Activated naive CD4-positive, alpha-beta T cell treated with anti-CD3 and anti-CD28 coated beads, Interleukin-2, amount 50 U/mL, for 72 hours (primary cell): ENCODE measurements at regions not wholly inside any gene's neighbourhood (a gene's known extent, or its start where the extent isn't known, plus 50 kb on each side); places are given as distances from the start of the nearest gene placed in this dataset.

Experiments
- ATAC-seq, 2 donors: fragments of 150-1000 bp; cut with Tn5 transposase; 2 replicates each; pipeline ENCODE4 v1.10.0; 2021; ENCODE audit warnings: mild to moderate bottlenecking in 2 of 2, moderate library complexity in 2 of 2
- DNase-seq, 2 donors: peaks; one replicate each; pipeline ENCODE4 v3.0.0; 2021 to 2022; ENCODE audit warnings: low spot score in 2 of 2
- H3K27ac Mint-ChIP-seq, 2 donors: one replicate each; pipeline ENCODE4 v1.8.0; 2022; ENCODE audit warnings: mild to moderate bottlenecking in 2 of 2, mixed read lengths in 2 of 2
- H3K36me3 Mint-ChIP-seq, 2 donors: one replicate each; pipeline ENCODE4 v1.8.0; 2022; ENCODE audit warnings: mixed read lengths in 2 of 2
- H3K9me3 Mint-ChIP-seq, 2 donors: one replicate each; pipeline ENCODE4 v1.8.0; 2022; ENCODE audit warnings: mixed read lengths in 2 of 2

DNA sequence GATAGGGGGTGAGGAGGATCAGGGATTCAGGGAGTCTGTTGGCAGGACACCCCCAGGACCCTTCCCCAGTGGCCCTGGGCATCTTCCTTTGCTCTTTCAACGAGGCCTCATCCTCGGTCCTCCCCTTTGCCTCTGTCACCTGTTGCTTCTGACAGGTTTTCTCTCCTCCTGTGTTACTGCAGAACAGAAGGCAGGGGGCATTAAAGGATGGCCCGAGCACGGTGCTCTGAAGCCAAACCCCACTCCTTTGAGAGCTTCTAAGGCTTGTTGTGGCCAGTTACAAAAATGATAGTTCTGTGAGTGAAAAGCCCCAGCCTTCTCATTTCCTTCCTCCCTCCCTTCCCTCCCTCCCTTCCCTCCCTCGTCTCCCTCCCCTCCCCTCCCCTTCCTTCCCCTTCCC, 82.5 kb downstream of the THNSL2 start:
- Mint-ChIP-seq H3K9me3 (peaks cover 0 to 4% of the 10 kb centered on the region in 2 donors), H3K27ac (no peak overlapping the region), H3K36me3 (no peaks in the 10 kb centered on the region)
- DNase-seq (no peak), ATAC-seq (no peak)

DNA sequence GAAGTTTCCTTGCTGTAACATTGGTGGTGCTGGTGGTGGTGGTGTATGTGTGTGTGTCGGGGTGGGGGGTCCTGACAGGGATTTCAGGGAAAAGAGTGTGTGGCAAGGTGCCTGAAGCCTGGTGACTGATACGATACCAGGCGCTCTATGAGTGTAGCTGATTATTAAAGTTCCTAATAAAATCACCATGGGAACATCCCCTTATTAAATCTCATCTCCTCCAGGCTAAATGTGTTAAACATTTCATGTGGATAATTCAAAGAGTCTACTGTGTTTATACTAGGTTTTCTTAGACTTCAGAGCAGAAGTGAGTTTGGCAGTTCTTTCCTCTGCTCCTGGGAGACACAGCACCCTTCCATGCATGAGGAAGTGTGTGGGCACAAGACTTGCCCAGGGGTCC, 82.0 kb downstream of the THNSL2 start:
- no peak overlapping the region for H3K27ac Mint-ChIP-seq
- no peaks in the 10 kb centered on the region for H3K36me3 Mint-ChIP-seq
- H3K9me3 Mint-ChIP-seq = peaks cover 0 to 4% of the 10 kb centered on the region in 2 donors
- ATAC-seq (no peak), DNase-seq (no peak)

DNA sequence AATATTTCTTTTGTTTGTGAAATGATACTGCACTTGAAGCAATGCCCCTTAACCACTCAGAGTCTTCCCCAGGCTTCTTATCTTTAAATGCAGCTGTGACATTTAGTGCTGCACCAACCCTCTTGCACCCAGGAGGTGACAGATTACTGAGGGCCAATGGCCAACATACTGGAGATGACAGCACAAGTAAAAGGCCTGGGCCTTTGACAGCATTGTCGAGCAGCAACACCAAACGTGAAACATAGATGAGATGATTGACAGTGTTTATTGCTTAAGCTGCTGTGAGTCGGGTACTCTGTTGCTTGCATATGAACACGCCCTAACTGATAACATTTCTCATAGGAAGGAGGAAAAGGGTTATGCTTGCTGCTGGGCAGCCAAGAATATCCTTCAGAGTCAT, 80.3 kb downstream of the THNSL2 start:
- Mint-ChIP-seq H3K27ac (no peak overlapping the region), H3K36me3 (no peaks in the 10 kb centered on the region), H3K9me3 (no peaks in the 10 kb centered on the region)
- ATAC-seq (no peak), DNase-seq (no peak)

DNA sequence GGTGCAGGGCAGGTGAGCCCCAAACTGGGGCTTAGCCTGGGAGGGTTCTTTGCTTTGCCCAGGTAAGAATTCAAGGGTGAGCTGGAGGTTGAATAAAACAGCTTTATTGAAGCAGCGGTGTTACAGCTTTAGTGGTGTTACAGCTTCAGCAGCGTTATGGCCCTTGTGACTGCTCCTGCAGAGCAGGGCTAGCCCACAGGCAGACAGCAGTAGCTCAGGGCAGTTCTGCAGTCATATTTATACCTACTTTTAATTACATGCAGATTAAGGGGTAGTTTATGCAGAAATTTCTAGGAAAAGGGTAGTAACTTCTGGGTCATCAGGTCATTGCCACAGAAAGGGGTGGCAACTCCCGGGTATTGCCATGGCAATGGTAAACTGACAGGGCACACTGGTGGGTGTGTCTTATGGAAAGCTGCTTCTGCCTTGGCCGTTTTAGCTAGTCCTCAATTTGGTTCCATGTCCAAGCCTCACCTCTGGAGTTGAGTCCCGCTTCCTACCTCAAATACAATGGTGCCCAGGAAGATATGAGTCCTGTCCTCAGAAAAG, 78.2 kb downstream of the THNSL2 start:
- ATAC-seq = no peak
- Mint-ChIP-seq H3K9me3 (peaks cover 0 to 6% of the 10 kb centered on the region in 2 donors), H3K36me3 (peaks cover 0 to under 1% of the 10 kb centered on the region in 2 donors), H3K27ac (no peak overlapping the region)
- no peak for DNase-seq

DNA sequence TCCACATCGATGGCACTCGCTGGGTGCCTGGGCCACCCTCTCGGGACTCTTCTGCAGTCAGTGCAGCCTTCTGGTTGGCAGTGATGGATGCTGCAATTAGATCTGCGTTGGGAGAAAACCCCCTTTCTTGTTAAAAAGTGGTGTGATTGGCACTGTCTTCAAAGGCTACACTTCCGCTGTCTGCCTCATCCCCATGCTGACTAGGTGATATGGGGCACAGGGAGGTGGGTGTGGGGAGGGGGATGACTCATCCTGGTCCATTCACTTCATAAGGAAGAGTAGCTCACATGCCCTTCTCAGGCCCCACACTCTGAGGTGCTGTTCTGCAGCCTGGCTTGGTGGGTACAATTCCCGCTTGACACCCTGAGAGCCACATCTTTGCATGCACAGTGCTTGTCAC, 77.4 kb downstream of the THNSL2 start:
- H3K9me3 Mint-ChIP-seq = peaks cover 0 to 6% of the 10 kb centered on the region in 2 donors
- H3K27ac Mint-ChIP-seq = no peak overlapping the region
- no peak for DNase-seq
- ATAC-seq = peak; percentile 49 to 67
- H3K36me3 Mint-ChIP-seq = peaks cover 0 to 6% of the 10 kb centered on the region in 2 donors

DNA sequence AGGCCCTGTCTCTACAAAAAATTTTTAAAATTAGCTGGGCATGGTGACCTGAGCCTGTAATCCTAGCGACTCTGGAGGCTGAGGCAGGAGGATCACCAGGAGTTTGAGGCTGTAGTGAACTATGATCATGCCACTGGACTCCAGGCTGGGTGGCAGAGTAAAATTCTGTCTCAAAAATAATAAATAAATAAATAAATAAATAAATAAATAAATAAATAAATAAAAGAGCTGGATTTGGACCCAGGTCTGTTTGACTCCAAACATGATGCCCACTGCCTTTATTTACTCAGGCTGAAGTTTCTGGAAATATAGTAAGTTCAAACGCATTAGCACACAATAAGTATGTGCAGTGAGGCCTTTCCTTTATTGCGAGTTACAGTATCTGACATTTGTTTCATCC, 75.0 kb downstream of the THNSL2 start:
- no peak for ATAC-seq
- peaks cover 0 to 6% of the 10 kb centered on the region in 2 donors for H3K9me3 Mint-ChIP-seq

DNA sequence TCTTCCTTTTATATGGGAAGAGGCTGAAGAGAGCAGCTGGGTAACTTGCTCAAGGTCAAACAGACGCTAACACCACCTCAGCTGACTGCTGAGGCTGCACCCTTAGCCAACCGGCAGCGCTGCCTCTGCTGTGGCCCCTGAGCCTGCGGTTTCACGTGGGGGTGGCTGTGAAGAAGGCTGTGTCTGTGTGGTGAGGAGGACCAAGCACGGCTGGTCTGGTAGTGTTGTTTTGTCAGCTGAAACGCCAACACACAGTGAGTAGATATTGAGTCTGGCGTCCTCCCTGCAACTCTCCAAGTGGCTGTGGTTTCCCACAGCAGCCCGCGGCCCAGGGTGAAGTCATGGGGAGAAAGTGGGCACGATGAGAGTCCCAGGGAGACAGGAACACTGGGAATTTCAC, 69.6 kb downstream of the THNSL2 start:
- H3K27ac Mint-ChIP-seq = peak overlapping the region in 1 of 2 donors; percentile 46
- H3K36me3 Mint-ChIP-seq = peaks cover 0 to 6% of the 10 kb centered on the region in 2 donors
- ATAC-seq = no peak
- peaks cover 0 to 4% of the 10 kb centered on the region in 2 donors for H3K9me3 Mint-ChIP-seq
- no peak for DNase-seq

More for the DNA sequence above, 75.0 kb downstream of the THNSL2 start:
- peaks cover 0 to 6% of the 10 kb centered on the region in 2 donors for H3K36me3 Mint-ChIP-seq
- no peak for DNase-seq
- no peak overlapping the region for H3K27ac Mint-ChIP-seq

DNA sequence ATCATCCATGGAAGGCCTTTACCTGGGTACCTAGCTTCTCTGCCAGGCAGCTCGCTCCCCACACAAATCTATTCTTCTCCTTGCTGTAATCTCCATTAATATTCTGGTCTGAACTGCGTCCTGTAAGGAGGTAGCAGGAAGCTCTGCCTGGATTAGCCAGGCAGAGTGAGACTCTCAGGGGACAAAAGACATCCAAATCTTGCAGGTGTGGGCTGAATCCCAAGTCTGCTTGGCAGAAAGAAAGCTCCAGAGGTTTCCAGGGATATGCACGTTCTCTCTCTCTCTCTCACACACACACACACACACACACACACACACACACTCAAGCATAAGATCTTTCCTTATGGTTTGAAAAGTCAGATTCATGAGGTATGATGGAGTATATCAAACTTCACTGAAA, 66.5 kb downstream of the THNSL2 start:
- H3K27ac Mint-ChIP-seq = no peak overlapping the region
- ATAC-seq (no peak), DNase-seq (no peak)
- H3K36me3 Mint-ChIP-seq = no peaks in the 10 kb centered on the region
- no peaks in the 10 kb centered on the region for H3K9me3 Mint-ChIP-seq
